ENCODE measurements at regions not wholly inside any gene's neighbourhood (a gene's known extent, or its start where the extent isn't known, plus 50 kb on each side); places are given as distances from the start of the nearest gene placed in this dataset.

GRCh38 chr13:26498656-26499601 lies 58.6 kb upstream of the WASF3 start (continued):
- no peak for TF ChIP-seq RAD21 (conservative IDR thresholded peaks at IDR 0.05 in 1 of 2, IDR thresholded peaks at IDR 0.05 in 1 of 2)

- ChIA-PET POLR2A (no interaction called here), CTCF (interaction anchor here (1.0 to 4.3 kb wide), 3 partner anchors 16 to 315 kb away, joined by 4 to 17 read pairs (median 5); no protein-coding TSS in a partner anchor)
- FAIRE-seq (no peak), ATAC-seq (no peak), DNase-seq (ENCODE audit: low read depth in 1 of 2, low spot score in 1 of 2) (no peak)
- Histone ChIP-seq H3K9me3 (no peaks in the 10 kb centered on the region), H3K4me2 (no peak overlapping the region), H3K4me1 (no peaks in the 10 kb centered on the region), H3K4me3 (no peak overlapping the region), H3K27ac (no peak overlapping the region)
- 47% methylated on average over 6 of the region's 15 CpGs for WGBS (ENCODE audit: missing lambda C conversion rate)
- TF ChIP-seq RFX5 (IDR thresholded peaks at IDR 0.05) = no peak
- no peak for TF ChIP-seq HOXB5 (CRISPR knock-in tag; IDR thresholded peaks at IDR 0.05)
- TF ChIP-seq CEBPB (IDR thresholded peaks at IDR 0.05) = no peak
- no peak for TF ChIP-seq FOSB (CRISPR knock-in tag; IDR thresholded peaks at IDR 0.05)
- no peak for TF ChIP-seq KDM1A (IDR thresholded peaks at IDR 0.05; ENCODE audit: low read depth)
- no peak for TF ChIP-seq ZC3H11A (IDR thresholded peaks at IDR 0.05)
- TF ChIP-seq ESRRA (IDR thresholded peaks at IDR 0.05; ENCODE audit: borderline replicate concordance, low read length) = no peak
- TF ChIP-seq ZSCAN20 (CRISPR knock-in tag; IDR thresholded peaks at IDR 0.05) = no peak
Observed at GRCh38 chr13:26500618-26501320, 56.7 kb upstream of the WASF3 start.

- FAIRE-seq (no peak), DNase-seq (ENCODE audit: low read depth in 1 of 2, low spot score in 1 of 2) (no peak), ATAC-seq (no peak)
- ChIA-PET CTCF (interaction anchor here (2.0 to 4.3 kb wide), 2 partner anchors 15 to 316 kb away, joined by 5 to 17 read pairs; no protein-coding TSS in a partner anchor), POLR2A (no interaction called here)
- 26% methylated on average over 8 of the region's 8 CpGs for WGBS (ENCODE audit: missing lambda C conversion rate)
- no peaks in the 10 kb centered on the region for H3K4me1 ChIP-seq
- H3K27ac ChIP-seq = no peak overlapping the region
- H3K4me3 ChIP-seq = no peak overlapping the region
- TF ChIP-seq HMGXB4 (CRISPR knock-in tag; IDR thresholded peaks at IDR 0.05; ENCODE audit: borderline replicate concordance) (no peak), EP300 (IDR thresholded peaks at IDR 0.05) (no peak), KDM1A (IDR thresholded peaks at IDR 0.05; ENCODE audit: low read depth) (no peak), CEBPB (IDR thresholded peaks at IDR 0.05) (no peak), RCOR1 (IDR thresholded peaks at IDR 0.05; ENCODE audit: low read depth, low read length) (no peak), FOXS1 (CRISPR knock-in tag; IDR thresholded peaks at IDR 0.05) (no peak)
- H3K9me3 ChIP-seq = no peaks in the 10 kb centered on the region
- no peak overlapping the region for H3K4me2 ChIP-seq
Observed at GRCh38 chr13:26501641-26502040, 55.8 kb upstream of the WASF3 start.

- no peak for FAIRE-seq
- 49% methylated on average over 11 of the region's 12 CpGs for WGBS (ENCODE audit: missing lambda C conversion rate)
- ATAC-seq = no peak
- ChIA-PET POLR2A (no interaction called here), CTCF (interaction anchor here (1.2 to 4.3 kb wide), 2 partner anchors 20 to 317 kb away, joined by 3 to 17 read pairs; no protein-coding TSS in a partner anchor)
- DNase-seq (ENCODE audit: low read depth in 1 of 2, low spot score in 1 of 2) = no peak
- no peaks in the 10 kb centered on the region for H3K9me3 ChIP-seq
- H3K4me3 ChIP-seq = no peak overlapping the region
- H3K27ac ChIP-seq = no peak overlapping the region
- TF ChIP-seq JUNB (IDR thresholded peaks at IDR 0.05) = no peak
- TF ChIP-seq CHD2 (IDR thresholded peaks at IDR 0.05; ENCODE audit: low read length, partially characterized antibody) = no peak
- no peak for TF ChIP-seq HEYL (CRISPR knock-in tag; IDR thresholded peaks at IDR 0.05)
- TF ChIP-seq POLR2A (IDR thresholded peaks at IDR 0.05; ENCODE audit: low read length) = no peak
- no peak for TF ChIP-seq FOXS1 (CRISPR knock-in tag; IDR thresholded peaks at IDR 0.05)
- TF ChIP-seq ESRRA (IDR thresholded peaks at IDR 0.05; ENCODE audit: borderline replicate concordance, low read length) = no peak
- TF ChIP-seq USF2 (IDR thresholded peaks at IDR 0.05) = no peak
- TF ChIP-seq CHD4 (IDR thresholded peaks at IDR 0.05; ENCODE audit: borderline replicate concordance) = no peak
- H3K4me1 ChIP-seq = no peaks in the 10 kb centered on the region
- no peak overlapping the region for H3K4me2 ChIP-seq
Observed at GRCh38 chr13:26502826-26503225, 54.7 kb upstream of the WASF3 start.
